AG08395 (cell line): ENCODE measurements at regions not wholly inside any gene's neighbourhood (a gene's known extent, or its start where the extent isn't known, plus 50 kb on each side); places are given as distances from the start of the nearest gene placed in this dataset.

Source experiments
- DNase-seq: peaks from one replicate; pipeline ENCODE4 v3.0.0; 2012; ENCODE audit warnings: mixed read lengths, low spot score

DNA sequence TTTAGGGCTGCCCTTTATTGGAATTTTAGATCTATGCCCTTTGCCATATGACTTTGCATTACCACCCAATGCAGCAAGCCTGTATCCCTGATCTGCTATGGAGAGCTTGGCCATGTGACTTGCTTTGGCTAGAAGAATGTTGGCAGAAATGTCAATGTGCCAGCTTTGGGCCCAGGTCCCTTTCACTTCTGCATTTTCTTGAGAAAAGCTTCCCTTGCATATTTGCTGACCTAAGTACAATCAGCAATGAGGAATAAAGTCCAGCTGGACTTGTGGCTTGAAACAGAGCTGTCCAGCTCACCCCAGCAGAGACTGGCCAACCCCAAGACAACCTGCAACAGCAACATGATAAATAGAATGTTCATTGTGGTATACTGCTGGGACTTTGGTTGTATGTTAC is 135.9 kb downstream of the PAH start:
- no peak for DNase-seq

DNA sequence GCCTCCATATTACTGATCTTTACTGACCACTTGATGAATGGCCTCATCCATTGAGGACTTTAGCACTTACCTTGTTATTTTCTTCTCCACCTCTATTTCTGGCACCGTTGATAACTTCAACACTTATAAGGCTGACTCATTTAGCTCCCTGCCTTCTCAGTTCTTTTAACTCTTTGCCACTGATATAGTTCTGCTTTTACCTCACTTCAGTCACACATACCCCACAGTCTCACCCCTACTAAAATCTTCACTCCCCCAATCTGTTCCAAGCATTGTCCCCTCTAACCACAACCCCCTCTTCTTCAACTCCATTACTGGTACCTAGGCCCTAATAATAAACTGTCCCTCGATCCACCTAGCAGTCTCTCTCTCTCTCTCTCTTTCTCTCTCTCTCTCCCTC is 141.0 kb downstream of the PAH start:
- DNase-seq: no peak

DNA sequence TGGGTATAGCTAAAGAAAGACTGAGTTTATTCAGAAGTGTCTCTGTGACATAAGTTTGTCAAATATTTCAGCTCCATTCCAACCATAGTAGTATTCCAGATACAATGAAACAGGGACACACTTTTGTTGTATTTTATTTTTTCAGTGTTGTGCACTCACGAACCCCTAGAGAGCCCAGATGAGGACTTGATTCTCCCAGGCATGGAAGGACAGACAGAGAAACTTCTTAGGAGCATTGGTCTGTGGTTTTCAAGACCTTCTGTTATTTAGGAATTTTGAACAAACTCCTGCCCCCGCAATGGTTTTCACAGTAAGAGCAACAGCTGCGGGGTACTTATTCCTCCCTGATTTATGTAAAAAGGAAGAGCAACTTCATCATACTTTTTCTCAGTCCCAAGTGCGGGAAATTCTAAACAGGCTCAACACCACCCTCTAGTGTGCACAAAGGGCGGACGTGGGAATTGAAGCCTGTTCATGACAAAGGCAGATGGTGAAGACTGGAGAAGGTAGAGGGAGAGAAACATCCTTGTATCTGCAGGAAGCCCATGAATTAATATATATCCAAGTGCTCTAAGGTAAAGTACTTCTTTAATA is 147.6 kb downstream of the PAH start:
- DNase-seq: peak; percentile 81

DNA sequence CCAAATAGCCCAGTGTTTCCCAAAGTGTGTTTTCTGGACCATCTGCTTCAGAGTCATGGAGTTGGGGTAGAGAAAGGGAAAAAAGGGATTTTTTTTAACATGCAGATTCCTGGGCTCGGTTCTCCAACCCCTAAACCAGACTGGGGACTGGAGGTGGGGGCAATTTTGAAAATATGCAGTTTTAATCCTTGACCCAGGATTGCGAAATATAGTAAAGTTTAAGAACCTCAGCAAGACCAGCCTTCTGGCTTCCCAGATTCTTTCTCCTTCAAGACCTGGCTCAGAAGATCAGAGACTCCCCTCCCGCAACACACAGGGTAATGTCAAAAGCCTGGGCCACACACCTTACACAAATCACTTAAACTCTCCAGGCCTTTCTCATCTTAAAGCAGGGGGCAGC is 150.1 kb downstream of the PAH start:
- no peak for DNase-seq

DNA sequence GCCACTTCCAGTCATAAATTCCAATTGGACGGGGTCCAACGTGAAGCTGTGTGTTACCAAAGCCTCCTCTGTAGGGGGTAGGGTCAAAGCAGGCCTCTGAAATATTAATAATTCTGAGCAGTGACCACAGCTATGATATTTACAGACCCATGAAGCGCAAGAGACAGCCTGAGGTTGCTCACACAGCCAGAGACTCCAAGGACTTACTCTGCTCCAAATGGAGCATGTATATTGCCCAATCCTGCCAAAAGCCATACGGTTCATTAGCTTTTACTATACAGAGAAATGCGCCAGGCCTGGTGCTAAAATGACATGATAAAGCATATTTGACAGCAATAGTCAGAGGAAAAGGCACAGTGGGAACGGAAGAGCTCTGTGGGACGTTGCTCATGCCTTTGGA is 151.3 kb downstream of the PAH start:
- DNase-seq: no peak

DNA sequence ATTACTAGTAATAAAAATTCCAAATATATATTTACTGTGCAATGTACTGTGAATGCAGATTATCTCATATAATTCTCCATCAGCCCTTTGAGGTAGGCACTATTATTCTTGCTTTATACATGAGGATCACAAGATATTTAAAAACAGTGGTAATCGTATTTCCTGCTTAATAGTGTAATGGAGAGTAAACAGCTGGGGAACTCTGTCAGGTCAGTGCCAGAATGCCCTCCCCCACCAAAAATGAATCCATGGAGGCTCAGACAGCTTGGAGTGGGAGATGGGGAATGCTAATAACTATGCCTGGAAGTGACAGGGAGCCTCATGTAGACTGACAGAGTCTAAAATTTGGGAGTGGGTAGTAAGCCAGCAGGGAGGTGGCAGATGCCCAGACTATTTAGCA is 153.6 kb downstream of the PAH start:
- DNase-seq: no peak

DNA sequence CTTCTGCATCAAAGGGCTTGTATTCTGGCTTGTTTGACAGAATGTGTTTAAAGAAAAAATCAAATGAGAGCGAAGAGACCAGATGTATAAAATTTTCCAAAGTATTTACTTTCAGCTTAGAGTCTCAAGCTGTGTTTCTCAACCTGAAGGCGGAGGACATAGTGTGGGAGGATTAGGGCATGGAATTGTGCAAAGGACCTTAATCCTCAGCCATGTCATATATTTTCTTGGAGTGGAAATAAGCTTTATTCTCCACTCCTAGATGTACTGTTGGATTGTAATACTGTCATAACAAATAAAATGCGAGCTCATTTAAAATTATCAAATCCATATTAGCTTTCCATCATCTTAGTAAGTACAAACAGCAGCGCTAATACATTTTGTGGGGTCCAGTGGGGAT is 154.0 kb downstream of the PAH start:
- no peak for DNase-seq

DNA sequence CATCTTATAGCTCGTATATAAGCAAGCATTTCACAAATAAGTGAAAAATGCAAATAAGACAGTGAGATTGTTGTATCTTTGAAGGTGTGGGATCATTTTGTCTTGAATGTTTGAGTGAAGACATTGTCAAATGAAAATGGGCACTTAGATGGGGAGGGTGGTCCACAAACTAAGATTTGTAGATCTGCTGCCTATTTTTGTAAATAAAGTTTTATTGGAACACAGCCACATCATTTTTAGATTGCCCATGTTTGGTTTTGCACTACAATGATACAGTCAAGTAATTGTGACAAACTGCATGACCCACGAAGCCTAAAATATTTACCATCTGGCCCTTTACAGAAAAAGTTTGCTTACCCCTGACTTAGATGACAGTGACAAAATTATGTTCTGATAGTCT is 156.7 kb downstream of the PAH start:
- DNase-seq: no peak

DNA sequence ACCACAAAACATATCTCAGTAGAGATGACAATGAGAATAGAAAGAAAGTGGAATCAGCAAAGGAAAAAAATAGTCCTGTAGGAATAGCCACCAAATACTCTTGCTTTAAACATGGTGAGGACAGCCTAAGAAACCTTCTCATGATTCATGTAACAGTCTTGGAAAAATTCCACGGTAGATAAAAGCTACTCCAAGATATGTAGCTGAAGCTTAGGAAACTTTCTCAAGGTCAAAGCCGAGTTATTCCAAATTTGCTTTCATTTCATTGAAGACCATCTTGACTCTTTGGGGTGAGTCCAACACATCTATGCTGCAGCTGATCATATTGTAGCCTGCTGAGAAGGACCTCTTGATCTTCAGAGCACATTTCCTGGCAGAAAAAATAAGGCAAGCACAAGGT is 157.6 kb downstream of the PAH start:
- DNase-seq: no peak

DNA sequence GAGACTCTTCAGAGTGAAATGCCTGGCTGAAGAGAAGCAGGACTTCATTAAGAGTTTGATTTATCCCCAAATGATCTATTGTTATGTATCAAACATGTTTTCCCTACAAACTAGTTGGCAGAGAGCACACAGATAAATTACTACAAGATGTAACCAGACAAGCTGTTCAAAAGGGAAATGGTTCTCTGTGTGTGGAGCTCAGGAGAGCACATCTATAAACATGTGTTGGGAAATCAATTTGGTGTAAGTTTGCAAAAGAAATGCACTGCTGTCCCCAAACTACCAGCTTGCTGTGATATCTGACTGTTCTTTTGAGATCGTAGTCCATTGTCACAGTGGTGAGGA is 159.2 kb downstream of the PAH start:
- no peak for DNase-seq

DNA sequence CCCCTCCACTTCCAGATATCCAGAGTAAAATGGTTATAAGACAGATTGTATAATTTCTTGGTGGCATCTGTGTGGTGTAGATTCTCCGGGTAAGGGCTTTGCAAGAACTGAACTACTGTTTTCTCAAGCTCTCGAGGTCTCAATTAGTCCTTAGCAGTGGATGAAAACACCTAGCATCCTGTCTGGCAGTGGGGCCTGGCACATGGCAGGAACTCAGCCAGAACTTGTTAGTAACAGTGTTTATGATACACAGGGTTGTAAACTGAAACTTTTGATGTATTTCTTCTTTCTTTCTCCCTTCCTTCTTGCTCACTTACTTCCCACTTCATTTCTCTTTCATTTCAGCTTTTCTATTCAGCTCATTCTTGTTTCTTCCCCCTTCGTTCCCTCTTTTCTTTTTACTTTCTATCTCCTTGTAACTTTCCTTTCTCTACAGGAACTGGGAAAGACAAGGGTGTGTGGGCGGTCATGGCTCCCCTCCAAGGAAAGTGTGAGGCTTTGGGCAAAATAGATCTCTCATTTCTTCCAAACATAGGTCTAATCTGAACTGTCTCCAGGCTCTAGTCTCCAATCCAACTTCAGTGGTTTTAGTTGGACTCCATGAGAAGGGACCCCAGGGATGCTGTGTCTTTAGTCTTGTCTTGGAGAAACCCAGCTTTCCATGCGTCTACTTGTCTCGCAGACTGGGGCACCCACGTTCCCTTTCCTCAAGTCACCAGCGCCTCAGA is 159.7 kb downstream of the PAH start:
- no peak for DNase-seq

DNA sequence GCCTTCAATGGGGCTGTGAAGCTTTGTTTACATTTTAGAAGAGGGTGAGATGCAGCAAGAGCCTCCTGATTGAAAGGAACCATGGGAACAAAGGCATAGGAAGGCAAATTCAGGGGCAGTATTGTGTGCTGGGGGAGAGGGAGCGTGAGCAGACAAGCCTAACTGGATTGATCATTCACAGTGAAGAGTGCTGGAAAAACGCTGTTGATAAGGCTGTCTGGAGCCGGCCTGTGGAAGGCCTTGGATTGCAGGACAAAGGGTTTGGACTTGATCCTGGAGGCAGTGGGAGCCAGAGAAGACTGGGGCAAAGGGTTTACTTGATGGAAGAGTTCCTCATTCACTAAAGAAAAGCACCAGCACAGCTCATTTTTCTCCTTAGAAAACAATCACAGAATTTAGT is 160.5 kb downstream of the PAH start:
- no peak for DNase-seq

DNA sequence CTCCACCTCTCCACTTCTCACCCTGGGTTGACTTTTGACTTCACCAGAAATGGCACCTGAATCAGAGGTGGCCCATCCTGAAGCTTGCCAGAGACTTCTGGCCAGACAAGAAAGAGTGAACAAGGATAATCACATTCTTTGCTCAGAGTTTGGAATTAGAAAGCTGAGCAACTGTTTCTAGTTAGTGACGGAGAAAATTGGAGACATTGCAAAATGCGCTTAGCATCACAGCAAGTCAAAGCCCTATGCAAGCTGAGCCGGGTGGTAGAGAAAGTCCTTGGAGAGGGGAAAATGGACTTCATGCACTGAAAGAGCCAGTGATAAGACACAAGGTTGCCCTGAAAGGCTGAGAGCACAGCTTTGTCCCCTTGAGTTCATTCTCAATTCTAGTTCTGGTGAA is 161.8 kb downstream of the PAH start:
- DNase-seq: no peak

DNA sequence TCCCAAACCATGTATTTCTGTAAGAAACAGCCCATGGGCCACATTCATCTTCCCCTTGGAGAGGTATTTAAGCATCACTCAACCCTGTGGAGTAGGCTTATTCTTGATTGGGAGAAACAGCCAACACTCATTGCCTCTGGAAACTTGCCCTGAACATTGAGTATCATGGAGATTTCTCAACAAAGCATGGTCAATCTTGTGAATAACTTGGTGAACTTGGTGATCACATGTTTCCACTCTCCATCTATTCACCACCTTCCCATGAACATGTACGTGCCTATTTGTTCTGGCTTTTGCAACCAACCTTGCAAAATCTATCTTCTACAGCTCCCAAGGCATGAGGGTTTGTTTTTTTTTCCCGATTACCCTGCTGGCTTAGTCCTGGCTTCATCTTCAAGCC is 163.2 kb downstream of the PAH start:
- no peak for DNase-seq

DNA sequence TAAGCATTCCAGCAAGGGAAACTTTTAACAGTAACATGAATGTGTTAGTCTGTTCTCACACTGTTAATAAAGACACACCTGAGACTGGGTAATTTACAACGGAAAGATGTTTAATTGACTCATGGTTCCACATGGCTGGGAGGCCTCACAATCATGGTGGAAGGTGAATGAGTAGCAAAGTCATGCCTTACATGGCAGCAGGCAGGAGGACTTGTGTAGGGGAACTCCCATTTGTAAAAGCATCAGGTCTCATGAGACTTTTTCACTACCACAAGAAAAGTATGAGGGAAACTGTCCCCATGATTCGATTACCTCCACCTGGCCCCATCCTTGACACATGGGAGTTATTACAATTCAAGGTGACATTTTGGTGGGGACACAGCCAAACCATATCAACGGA is 168.3 kb downstream of the PAH start:
- no peak for DNase-seq

DNA sequence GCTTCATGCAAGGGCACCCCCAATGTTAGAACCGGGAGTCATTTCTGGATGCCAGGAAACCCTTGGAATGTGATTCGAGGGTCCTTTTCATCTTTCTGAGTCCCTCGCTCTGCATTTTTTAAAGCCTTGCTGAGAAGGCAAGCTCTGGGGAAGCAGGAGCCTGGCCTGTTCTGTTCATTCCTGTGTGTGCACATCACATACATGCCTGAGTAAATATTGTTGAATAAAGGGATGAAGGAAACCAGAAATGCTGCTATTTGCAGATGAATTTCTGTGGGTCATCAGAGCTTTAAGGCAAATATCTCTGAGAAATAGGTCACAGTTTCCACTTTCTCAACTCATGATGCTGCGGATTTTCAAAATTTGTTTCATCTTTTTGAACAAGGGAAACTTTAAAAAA is 170.1 kb downstream of the PAH start:
- no peak for DNase-seq

DNA sequence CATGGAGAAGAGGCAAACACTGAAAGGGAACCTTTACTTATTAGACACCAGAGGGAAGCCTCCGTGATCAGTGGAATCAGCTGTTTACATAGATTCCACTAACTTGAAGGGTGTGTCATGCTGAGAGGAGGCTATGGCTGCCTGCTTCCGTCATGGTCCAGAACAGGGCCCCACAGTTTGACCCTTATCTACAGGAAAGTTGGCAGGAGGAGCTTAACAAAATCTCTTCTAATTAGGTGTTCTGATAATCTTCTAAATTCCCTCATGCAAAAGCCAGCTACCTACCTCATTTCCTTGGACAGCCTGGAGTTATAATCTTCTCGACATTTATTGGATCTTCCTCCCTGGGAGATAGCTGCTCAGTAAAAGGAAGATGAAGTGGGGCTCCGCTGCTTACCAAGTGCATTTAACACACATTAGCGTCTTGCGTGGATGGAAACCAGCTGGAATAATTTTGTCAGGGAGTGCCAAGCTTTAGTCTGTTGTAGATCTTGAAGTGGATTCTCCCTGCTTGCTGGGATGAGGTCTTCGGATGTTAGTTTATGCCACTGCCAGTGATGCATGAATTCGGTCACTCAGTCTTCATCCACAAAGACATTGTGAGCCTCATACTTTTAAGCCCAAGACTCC is 171.0 kb downstream of the PAH start:
- no peak for DNase-seq

DNA sequence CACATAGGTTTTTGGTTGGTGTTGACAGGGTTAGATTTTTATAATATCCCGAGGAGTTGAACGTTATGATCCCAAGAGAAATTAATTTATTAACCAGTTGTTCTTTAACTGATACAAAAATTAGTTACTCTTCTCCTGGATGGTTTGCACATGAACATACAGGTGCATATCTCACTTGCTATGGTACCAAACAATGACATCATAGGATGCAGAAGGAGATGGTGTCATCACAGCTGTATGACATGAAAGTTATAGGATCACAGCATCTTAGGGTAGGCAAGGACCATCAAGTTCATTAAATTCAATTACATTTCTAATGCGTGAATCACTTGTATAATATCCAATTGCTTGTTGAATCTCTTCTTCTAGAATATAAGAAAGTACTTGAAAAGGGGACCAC is 175.8 kb downstream of the PAH start:
- no peak for DNase-seq

DNA sequence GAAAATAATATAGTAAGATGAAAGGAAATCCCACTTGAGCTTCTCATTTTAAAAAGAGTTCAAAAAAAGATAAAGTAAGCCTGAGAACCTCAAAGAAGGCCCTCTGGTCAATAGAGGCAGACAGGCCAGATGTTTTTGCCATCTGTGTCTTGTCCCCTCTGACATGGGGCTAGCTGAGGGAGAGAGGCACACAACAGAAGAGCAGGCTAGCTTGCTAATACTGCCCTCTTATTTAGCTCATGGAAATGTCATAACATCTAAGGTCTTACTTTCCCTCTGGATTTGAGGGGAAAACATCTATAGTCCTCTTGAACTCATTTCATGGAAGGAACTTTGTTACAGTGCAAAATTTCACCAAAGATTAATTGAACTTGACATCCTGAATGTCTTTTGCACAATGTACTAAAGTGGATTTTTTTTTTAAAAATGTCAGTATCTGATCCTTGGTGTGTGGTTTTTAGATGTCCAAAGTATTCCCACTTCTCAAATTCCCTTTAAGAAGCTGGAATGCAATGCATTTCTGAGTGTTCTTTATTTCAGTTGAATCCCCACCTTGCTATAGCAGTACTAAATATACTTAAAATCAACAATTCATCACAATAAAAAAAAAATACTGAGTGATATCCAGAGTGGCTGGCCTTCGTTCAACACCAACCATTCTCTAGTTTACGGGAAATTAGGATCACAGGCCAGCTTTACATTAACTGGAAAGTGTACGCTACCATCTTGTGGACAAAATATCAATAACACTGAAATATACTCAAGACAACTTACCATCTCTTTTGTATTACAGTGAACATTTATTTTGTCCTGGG is 176.7 kb downstream of the PAH start:
- peak; percentile 46 for DNase-seq

DNA sequence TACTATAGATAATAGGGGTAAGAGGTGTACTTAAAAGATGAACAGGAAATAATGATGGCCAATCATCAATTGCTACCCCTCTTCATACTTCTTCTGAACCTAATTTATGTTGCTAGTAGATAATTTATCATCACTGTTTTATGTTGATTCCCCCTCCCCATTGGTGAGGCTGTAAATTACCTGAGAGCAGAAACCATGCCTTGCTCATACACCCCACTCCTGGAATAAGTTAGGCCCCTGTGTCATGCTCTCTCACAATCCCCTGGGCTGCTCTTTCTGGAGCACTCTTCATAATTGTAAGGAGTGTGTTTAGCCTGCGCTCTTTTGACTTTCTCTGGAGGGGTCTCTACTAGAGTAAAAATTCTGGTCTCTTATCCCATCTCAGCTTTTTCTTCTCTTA is 180.7 kb downstream of the PAH start:
- no peak for DNase-seq

DNA sequence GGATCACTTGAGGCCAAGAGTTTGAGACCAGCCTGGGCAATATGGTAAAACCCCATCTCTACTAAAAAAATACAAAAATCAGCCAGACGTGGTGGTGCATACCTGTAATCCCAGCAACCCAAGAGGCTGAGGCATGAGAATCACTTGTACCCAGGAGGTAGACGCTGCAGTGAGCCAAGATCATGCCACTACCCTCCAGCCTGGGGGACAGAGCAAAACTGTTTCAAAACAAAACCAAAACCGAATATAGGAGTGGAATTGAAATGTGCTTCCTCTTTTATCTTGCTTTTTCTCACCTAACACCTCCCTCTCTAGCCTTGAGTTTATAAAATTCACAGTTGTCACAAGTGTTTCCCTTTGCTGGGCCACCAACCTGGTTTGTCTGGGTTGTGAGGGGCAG is 181.9 kb downstream of the PAH start:
- DNase-seq: no peak

DNA sequence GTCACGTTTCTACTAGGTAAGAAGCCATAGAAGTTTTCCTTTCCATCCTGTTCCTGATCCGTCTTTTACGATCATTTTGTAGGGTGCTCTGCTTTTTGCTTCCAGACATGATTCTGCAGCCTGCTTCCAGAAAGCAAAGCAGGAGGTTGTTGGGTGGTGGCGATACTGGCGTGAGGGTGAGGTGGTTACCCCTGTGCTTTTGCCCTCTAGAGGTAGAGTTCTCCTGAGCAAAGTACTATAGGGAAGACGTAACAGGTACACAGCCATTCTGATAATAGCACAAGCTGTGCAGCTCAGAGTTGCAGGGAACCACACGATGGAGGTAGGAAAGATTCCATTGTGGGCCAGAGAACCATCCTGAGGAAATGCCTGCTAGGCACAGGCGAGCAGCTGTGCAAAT is 186.0 kb downstream of the PAH start:
- DNase-seq: no peak
